COLO668 (cell line): ENCODE measurements at regions not wholly inside any gene's neighbourhood (a gene's known extent, or its start where the extent isn't known, plus 50 kb on each side); places are given as distances from the start of the nearest gene placed in this dataset.
"Not testable (repeated sequence)": the region's sequence is repeated elsewhere in the genome, so short reads cannot be mapped to it uniquely, and the experiment has no call there.

Experiments used
- DNase-seq: peaks from one replicate; lab custom pipeline; 2025; ENCODE audit not compliant: unreplicated experiment; lab: John Stamatoyannopoulos, UW

- no peak for DNase-seq
Observed at GRCh38 chr7:20839196-20839735, 52.6 kb upstream of the SP8 start.

- DNase-seq, result no peak
Observed at GRCh38 chr7:20839987-20840386, 53.3 kb upstream of the SP8 start.

- DNase-seq, result no peak
Observed at GRCh38 chr7:20846791-20847190, 60.1 kb upstream of the SP8 start.

- no peak for DNase-seq
Observed at GRCh38 chr7:20858951-20859350, 72.3 kb upstream of the SP8 start.

- no peak for DNase-seq
Observed at GRCh38 chr7:20861468-20861867, 74.8 kb upstream of the SP8 start.

GRCh38 chr7:20862554-20862953 is 75.9 kb upstream of the SP8 start:
- no peak for DNase-seq

GRCh38 chr7:20864221-20864620 is 77.5 kb upstream of the SP8 start:
- no peak for DNase-seq

- no peak for DNase-seq
Observed at GRCh38 chr7:20865684-20866083, 79.0 kb upstream of the SP8 start.

- DNase-seq, result no peak
Observed at GRCh38 chr7:20870977-20871376, 84.3 kb upstream of the SP8 start.

- no peak for DNase-seq
Observed at GRCh38 chr7:20892776-20893175, 106.1 kb upstream of the SP8 start.

GRCh38 chr7:20894806-20895205 is 108.1 kb upstream of the SP8 start:
- no peak for DNase-seq

- no peak for DNase-seq
Observed at GRCh38 chr7:20895563-20895962, 108.9 kb upstream of the SP8 start.

GRCh38 chr7:20896996-20897395 is 110.3 kb upstream of the SP8 start:
- no peak for DNase-seq

- no peak for DNase-seq
Observed at GRCh38 chr7:20906801-20907453, 120.2 kb upstream of the SP8 start.

- DNase-seq, result no peak
Observed at GRCh38 chr7:20911081-20911480, 124.4 kb upstream of the SP8 start.

- DNase-seq, result no peak
Observed at GRCh38 chr7:20913853-20914252, 127.2 kb upstream of the SP8 start.

GRCh38 chr7:20916311-20916710 is 129.6 kb upstream of the SP8 start:
- no peak for DNase-seq

GRCh38 chr7:20917603-20918002 is 130.9 kb upstream of the SP8 start:
- no peak for DNase-seq

- no peak for DNase-seq
Observed at GRCh38 chr7:20918156-20918555, 131.5 kb upstream of the SP8 start.

GRCh38 chr7:20927178-20927577 is 140.5 kb upstream of the SP8 start:
- not testable (repeated sequence) for DNase-seq

- no peak for DNase-seq
Observed at GRCh38 chr7:20927976-20928375, 141.3 kb upstream of the SP8 start.

- no peak for DNase-seq
Observed at GRCh38 chr7:20929199-20929598, 142.5 kb upstream of the SP8 start.

- DNase-seq, result no peak
Observed at GRCh38 chr7:20931739-20932138, 145.1 kb upstream of the SP8 start.
